ENCODE measurements at regions not wholly inside any gene's neighbourhood (a gene's known extent, or its start where the extent isn't known, plus 50 kb on each side); places are given as distances from the start of the nearest gene placed in this dataset.

DNA sequence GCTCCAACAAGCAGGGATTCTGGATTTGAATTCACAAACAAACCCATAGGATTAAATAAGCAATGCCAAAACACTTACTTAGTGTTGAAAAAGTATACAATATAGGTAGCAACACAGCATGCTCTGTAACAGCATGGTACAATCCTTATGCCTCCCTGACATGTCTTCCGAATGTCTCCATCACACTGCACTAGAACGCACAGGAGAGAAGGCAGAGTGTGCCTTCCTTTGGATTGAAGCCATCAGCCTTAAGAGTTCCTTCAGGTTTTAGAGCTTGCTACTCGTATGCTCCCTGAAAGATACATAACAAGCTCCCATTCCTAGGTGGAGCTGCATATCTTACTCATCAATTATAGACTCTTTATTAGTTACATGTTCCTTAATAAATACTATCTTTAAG is 1573.9 kb upstream of the PRR20A start:
- H3K27ac ChIP-seq: no peak overlapping the region
- no peaks in the 10 kb centered on the region for H3K27me3 ChIP-seq
- no peaks in the 10 kb centered on the region for H3K9me3 ChIP-seq
- no peaks in the 10 kb centered on the region for H3K36me3 ChIP-seq
- no peaks in the 10 kb centered on the region for H3K4me1 ChIP-seq
- no peak for DNase-seq (ENCODE audit: low spot score)
- TF ChIP-seq, protein P1, sequence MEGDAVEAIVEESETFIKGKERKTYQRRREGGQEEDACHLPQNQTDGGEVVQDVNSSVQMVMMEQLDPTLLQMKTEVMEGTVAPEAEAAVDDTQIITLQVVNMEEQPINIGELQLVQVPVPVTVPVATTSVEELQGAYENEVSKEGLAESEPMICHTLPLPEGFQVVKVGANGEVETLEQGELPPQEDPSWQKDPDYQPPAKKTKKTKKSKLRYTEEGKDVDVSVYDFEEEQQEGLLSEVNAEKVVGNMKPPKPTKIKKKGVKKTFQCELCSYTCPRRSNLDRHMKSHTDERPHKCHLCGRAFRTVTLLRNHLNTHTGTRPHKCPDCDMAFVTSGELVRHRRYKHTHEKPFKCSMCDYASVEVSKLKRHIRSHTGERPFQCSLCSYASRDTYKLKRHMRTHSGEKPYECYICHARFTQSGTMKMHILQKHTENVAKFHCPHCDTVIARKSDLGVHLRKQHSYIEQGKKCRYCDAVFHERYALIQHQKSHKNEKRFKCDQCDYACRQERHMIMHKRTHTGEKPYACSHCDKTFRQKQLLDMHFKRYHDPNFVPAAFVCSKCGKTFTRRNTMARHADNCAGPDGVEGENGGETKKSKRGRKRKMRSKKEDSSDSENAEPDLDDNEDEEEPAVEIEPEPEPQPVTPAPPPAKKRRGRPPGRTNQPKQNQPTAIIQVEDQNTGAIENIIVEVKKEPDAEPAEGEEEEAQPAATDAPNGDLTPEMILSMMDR (IDR thresholded peaks at IDR 0.05): no peak
- H3K4me3 ChIP-seq: no peak overlapping the region

DNA sequence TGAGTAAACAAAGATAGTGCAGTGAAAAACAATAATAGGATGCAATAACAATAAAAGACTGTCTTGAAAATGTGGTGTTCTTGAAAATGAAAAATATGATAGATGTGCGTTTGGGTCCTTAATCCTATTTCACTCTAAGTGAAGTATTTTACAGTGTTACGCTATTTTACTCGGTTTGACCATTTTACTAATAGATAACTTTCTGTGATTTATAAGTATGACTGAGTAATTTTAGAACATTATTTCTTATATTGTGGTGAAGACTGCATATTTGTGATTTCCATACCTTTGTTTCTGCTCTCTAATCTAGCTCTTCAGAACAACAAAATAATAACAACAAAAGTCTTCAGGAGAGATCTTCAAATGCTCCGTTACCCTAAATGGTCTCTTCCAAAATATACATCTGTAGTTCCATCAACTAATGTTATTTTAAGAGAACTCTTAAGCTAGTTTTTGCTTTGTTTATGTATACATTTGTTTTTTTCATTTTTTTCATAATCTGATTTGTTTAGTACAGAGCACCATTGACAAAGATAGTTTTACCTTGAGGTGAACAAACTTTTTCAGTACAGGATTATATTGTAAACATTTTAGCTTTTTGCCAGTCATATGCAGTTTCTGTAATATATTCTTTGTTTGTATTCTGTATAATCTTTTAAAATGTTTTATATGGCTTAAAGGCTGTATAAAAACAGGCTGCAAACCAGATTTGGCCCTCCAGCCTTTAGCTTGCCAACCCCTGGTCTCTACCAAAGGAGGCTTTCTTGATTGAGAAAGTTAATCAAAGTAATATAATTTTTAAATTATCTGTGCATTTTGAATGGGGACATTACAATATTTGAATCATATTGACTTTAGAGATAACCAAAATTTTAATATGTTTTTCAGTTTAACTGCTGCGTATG is 1572.7 kb upstream of the PRR20A start:
- DNase-seq (ENCODE audit: low spot score): no peak
- TF ChIP-seq, protein P1 (IDR thresholded peaks at IDR 0.05): no peak
- no peaks in the 10 kb centered on the region for H3K27me3 ChIP-seq

DNA sequence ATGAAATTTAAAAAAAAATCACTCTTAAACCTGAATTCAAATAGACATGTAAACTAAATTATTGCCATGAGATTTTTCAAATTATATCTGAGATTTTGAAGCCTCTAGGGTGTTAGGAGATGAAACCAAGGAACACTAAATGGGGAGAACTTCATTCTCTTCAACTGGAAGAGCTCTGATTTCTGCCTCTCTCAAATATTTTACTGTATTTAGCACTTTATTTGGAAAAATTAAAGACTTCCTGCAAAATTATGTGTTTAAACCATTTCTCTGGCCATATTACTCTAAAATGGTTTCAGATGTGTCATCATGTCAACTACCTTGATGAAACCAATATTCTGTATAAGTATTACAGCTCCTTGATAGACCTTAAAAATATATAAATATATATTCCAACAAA is 1571.6 kb upstream of the PRR20A start:
- Histone ChIP-seq H3K27me3 (no peaks in the 10 kb centered on the region), H3K27ac (no peak overlapping the region), H3K9me3 (no peaks in the 10 kb centered on the region), H3K36me3 (no peaks in the 10 kb centered on the region), H3K4me1 (no peaks in the 10 kb centered on the region), H3K4me3 (no peak overlapping the region)
- TF ChIP-seq, protein P1 (IDR thresholded peaks at IDR 0.05): no peak
- DNase-seq (ENCODE audit: low spot score): no peak

More for the DNA sequence above, 1572.7 kb upstream of the PRR20A start:
- Histone ChIP-seq H3K4me1 (no peaks in the 10 kb centered on the region), H3K4me3 (no peak overlapping the region), H3K9me3 (no peaks in the 10 kb centered on the region), H3K36me3 (no peaks in the 10 kb centered on the region), H3K27ac (no peak overlapping the region)

DNA sequence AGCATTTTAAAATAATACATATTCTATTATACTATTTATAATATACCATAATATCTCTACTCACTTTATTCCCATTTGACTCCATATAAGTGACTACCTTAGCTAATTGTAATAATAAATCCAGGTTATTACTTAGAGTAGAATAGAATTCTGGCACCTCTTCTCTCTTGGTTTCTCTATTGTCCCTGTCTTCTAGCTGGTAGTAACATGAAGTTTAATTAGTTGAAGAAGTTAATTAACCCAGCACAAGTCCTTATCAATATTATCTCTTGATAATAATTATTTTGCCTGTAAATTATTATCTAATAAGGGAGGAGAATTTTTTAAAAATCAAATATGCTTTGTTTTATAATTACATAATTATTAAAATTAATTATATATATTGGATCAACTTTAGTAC is 1571.2 kb upstream of the PRR20A start:
- Histone ChIP-seq H3K36me3 (no peaks in the 10 kb centered on the region), H3K4me1 (no peaks in the 10 kb centered on the region), H3K9me3 (no peaks in the 10 kb centered on the region), H3K4me3 (no peak overlapping the region), H3K27me3 (no peaks in the 10 kb centered on the region), H3K27ac (no peak overlapping the region)
- TF ChIP-seq, protein P1 (IDR thresholded peaks at IDR 0.05): no peak
- no peak for DNase-seq (ENCODE audit: low spot score)

DNA sequence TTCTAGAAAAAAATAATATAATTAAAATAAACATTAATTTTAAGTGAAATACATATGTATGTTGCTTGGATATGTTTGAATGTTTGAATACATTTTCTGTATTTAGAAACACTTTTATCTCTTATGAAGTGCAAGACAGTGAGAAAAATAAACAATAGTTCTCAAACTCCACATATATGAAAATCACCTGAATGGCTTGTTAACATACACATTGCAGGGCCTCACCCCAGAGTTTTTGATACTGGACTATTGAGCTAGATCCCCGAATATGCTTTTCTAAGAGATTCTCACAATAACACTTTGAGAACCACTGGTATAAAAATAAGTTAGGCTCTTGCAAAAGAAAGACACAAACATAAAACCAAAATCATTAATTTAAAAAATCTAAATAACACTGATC is 1570.3 kb upstream of the PRR20A start:
- no peak for DNase-seq (ENCODE audit: low spot score)
- Histone ChIP-seq H3K27me3 (no peaks in the 10 kb centered on the region), H3K9me3 (no peaks in the 10 kb centered on the region), H3K27ac (no peak overlapping the region), H3K4me1 (no peaks in the 10 kb centered on the region), H3K4me3 (no peak overlapping the region), H3K36me3 (no peaks in the 10 kb centered on the region)
- TF ChIP-seq, protein P1 (IDR thresholded peaks at IDR 0.05): no peak

Measured in right atrium auricular region (tissue), 2 donors.